GM21786 (cell line): ENCODE measurements at regions not wholly inside any gene's neighbourhood (a gene's known extent, or its start where the extent isn't known, plus 50 kb on each side); places are given as distances from the start of the nearest gene placed in this dataset.
A peak's percentile ranks its signal among the peaks of the same experiment; 100 is the strongest.
"Not testable (repeated sequence)": the region's sequence is repeated elsewhere in the genome, so short reads cannot be mapped to it uniquely, and the experiment has no call there.

Experiments used
- ATAC-seq: cut with Tn5 transposase; IDR thresholded peaks from one replicate; pipeline ENCODE4 v1.9.1; 2021; ENCODE audit not compliant: unreplicated experiment

GRCh38 chr12:45490232-45490881, 239.1 kb upstream of the ARID2 start:
- ATAC-seq, result no peak

GRCh38 chr12:45494279-45494678, 235.2 kb upstream of the ARID2 start:
- ATAC-seq, result no peak

GRCh38 chr12:45498645-45499044, 230.9 kb upstream of the ARID2 start:
- no peak for ATAC-seq

- no peak for ATAC-seq
These were observed 226.9 kb upstream of the ARID2 start for GRCh38 chr12:45502481-45503128.

GRCh38 chr12:45503899-45504298, 225.6 kb upstream of the ARID2 start:
- no peak for ATAC-seq

GRCh38 chr12:45504316-45505010, 225.0 kb upstream of the ARID2 start:
- no peak for ATAC-seq

GRCh38 chr12:45509187-45509586, 220.3 kb upstream of the ARID2 start:
- peak; percentile 48 for ATAC-seq

GRCh38 chr12:45509621-45510020, 219.9 kb upstream of the ARID2 start:
- no peak for ATAC-seq

GRCh38 chr12:45517381-45517780, 212.1 kb upstream of the ARID2 start:
- ATAC-seq, result no peak

- ATAC-seq, result no peak
These were observed 210.9 kb upstream of the ARID2 start for GRCh38 chr12:45518291-45519235.

- ATAC-seq, result no peak
These were observed 207.3 kb upstream of the ARID2 start for GRCh38 chr12:45522227-45522626.

GRCh38 chr12:45526823-45527222, 202.7 kb upstream of the ARID2 start:
- ATAC-seq, result not testable (repeated sequence)

- no peak for ATAC-seq
These were observed 197.4 kb upstream of the ARID2 start for GRCh38 chr12:45532113-45532512.

GRCh38 chr12:45535610-45536180, 193.8 kb upstream of the ARID2 start:
- no peak for ATAC-seq

- no peak for ATAC-seq
These were observed 193.2 kb upstream of the ARID2 start for GRCh38 chr12:45536284-45536683.

GRCh38 chr12:45540661-45541341, 188.7 kb upstream of the ARID2 start:
- ATAC-seq, result no peak

GRCh38 chr12:45543887-45544286, 185.6 kb upstream of the ARID2 start:
- ATAC-seq, result peak; percentile 96

- no peak for ATAC-seq
These were observed 183.0 kb upstream of the ARID2 start for GRCh38 chr12:45546545-45546944.

- no peak for ATAC-seq
These were observed 182.4 kb upstream of the ARID2 start for GRCh38 chr12:45547132-45547531.

GRCh38 chr12:45547822-45548221, 181.7 kb upstream of the ARID2 start:
- ATAC-seq, result no peak
